Neutrophil (primary cell): ENCODE measurements at regions not wholly inside any gene's neighbourhood (a gene's known extent, or its start where the extent isn't known, plus 50 kb on each side); places are given as distances from the start of the nearest gene placed in this dataset.
"Not testable (repeated sequence)": the region's sequence is repeated elsewhere in the genome, so short reads cannot be mapped to it uniquely, and the experiment has no call there.

Source experiments
- H3K27ac ChIP-seq: fragments of 200-600 bp; sonication (generic); 2 replicates; pipeline ENCODE4 v1.5.1; 2016; ENCODE audit warnings: mild to moderate bottlenecking, moderate library complexity
- H3K27me3 ChIP-seq: fragments of 200-600 bp; sonication (generic); 2 replicates; pipeline ENCODE4 v1.6.0; 2016; ENCODE audit warnings: mild to moderate bottlenecking
- H3K36me3 ChIP-seq: fragments of 200-600 bp; sonication (generic); 2 replicates; pipeline ENCODE4 v1.5.1; 2017
- H3K4me1 ChIP-seq, 2 experiments: fragments of 200-600 bp in 1 of 2; sonication (generic) in 1 of 2; 1 replicate in 1 of 2; 2 replicates in 1 of 2; pipeline versions ENCODE4 v1.5.1 to v1.6.1; 2013 to 2016; ENCODE audit warnings: low read depth in 1 of 2, low read length in 1 of 2, mild to moderate bottlenecking in 1 of 2, moderate library complexity in 1 of 2; ENCODE audit not compliant: control insufficient read depth in 1 of 2, insufficient read depth in 1 of 2
- H3K4me3 ChIP-seq, 2 experiments: fragments of 200-600 bp in 1 of 2; sonication (generic) in 1 of 2; 1 replicate in 1 of 2; 2 replicates in 1 of 2; pipeline ENCODE4 v1.5.1; 2013 to 2016; ENCODE audit warnings: low read depth in 1 of 2, low read length in 1 of 2, mild to moderate bottlenecking in 1 of 2, moderate library complexity in 1 of 2
- H3K9me3 ChIP-seq: fragments of 200-600 bp; sonication (generic); 2 replicates; pipeline ENCODE4 v1.5.1; 2016
- TF ChIP-seq, protein P1 (sequence below): fragments of 200-600 bp; sonication (generic); IDR thresholded peaks from 2 replicates; pipeline ENCODE4 v1.5.1; 2016; ENCODE audit warnings: antibody characterized with exemption

- Histone ChIP-seq H3K36me3 (no peaks in the 10 kb centered on the region), H3K4me3 (no peak overlapping the region), H3K9me3 (no peaks in the 10 kb centered on the region), H3K27ac (no peak overlapping the region), H3K4me1 (no peaks in the 10 kb centered on the region), H3K27me3 (peaks cover 73% of the 10 kb centered on the region)
- TF ChIP-seq, protein P1, sequence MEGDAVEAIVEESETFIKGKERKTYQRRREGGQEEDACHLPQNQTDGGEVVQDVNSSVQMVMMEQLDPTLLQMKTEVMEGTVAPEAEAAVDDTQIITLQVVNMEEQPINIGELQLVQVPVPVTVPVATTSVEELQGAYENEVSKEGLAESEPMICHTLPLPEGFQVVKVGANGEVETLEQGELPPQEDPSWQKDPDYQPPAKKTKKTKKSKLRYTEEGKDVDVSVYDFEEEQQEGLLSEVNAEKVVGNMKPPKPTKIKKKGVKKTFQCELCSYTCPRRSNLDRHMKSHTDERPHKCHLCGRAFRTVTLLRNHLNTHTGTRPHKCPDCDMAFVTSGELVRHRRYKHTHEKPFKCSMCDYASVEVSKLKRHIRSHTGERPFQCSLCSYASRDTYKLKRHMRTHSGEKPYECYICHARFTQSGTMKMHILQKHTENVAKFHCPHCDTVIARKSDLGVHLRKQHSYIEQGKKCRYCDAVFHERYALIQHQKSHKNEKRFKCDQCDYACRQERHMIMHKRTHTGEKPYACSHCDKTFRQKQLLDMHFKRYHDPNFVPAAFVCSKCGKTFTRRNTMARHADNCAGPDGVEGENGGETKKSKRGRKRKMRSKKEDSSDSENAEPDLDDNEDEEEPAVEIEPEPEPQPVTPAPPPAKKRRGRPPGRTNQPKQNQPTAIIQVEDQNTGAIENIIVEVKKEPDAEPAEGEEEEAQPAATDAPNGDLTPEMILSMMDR = no peak
Observed at GRCh38 chr2:130251535-130251872, 53.3 kb upstream of the TUBA3E start.

DNA sequence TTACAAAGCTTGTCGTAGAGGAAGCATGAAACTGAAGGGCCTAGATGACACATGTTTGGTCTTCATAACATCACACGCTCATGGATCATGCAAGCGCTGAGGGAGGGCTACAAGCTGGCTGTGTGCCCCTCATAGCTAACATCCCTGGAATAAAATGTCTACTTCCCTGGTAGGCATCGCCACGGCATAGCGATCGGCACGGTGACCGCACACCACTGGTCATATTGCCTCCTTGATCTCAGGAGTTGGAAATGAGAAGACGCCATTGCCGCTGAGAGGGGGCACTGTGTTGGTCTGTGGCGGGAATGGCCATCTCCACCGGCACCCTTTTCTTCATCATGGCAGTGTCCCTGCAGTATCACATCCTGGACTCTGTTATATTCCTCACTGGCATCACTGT lies 50.1 kb upstream of the TUBA3E start:
- H3K27ac ChIP-seq, H3K9me3 ChIP-seq, H3K4me1 ChIP-seq: not testable (repeated sequence)

More for the DNA sequence above, 50.1 kb upstream of the TUBA3E start:
- peaks cover 43% of the 10 kb centered on the region for H3K27me3 ChIP-seq
- H3K36me3 ChIP-seq, H3K4me3 ChIP-seq: not testable (repeated sequence)
